GM12865 (cell line): ENCODE measurements at regions not wholly inside any gene's neighbourhood (a gene's known extent, or its start where the extent isn't known, plus 50 kb on each side); places are given as distances from the start of the nearest gene placed in this dataset.

ENCODE experiments used
- DNase-seq: peaks from one replicate; pipeline ENCODE4 v3.0.0; 2010; ENCODE audit warnings: low read depth
- H3K4me3 ChIP-seq: 2 replicates; pipeline ENCODE4 v1.5.1; 2011; ENCODE audit warnings: mild to moderate bottlenecking, low read depth, low read length, control low read depth
- CTCF ChIP-seq: IDR thresholded peaks from 2 replicates; pipeline ENCODE4 v1.5.1; 2011; ENCODE audit warnings: low read length, control low read depth, low read depth, inconsistent platforms; ENCODE audit not compliant: insufficient read depth; ENCODE audit errors: missing control alignments

GRCh38 chr5:133890776-133891280, 77.6 kb downstream of the C5orf15 start:
- no peak for TF ChIP-seq CTCF
- no peak for DNase-seq
- H3K4me3 ChIP-seq: no peak overlapping the region

- TF ChIP-seq CTCF: no peak
- DNase-seq: no peak
These were observed 78.1 kb downstream of the C5orf15 start for GRCh38 chr5:133890314-133890713.

GRCh38 chr5:133889271-133889905, 79.0 kb downstream of the C5orf15 start:
- no peak overlapping the region for H3K4me3 ChIP-seq
- no peak for TF ChIP-seq CTCF
- no peak for DNase-seq

More at GRCh38 chr5:133890314-133890713, 78.1 kb downstream of the C5orf15 start:
- H3K4me3 ChIP-seq: no peak overlapping the region

- DNase-seq: no peak
- TF ChIP-seq CTCF: no peak
- H3K4me3 ChIP-seq: no peak overlapping the region
These were observed 79.8 kb downstream of the C5orf15 start for GRCh38 chr5:133888625-133888991.

- TF ChIP-seq CTCF: no peak
- no peak overlapping the region for H3K4me3 ChIP-seq
These were observed 82.9 kb downstream of the C5orf15 start for GRCh38 chr5:133885566-133885965.

GRCh38 chr5:133884569-133885311, 83.7 kb downstream of the C5orf15 start:
- no peak for DNase-seq
- no peak overlapping the region for H3K4me3 ChIP-seq
- TF ChIP-seq CTCF: no peak

More at GRCh38 chr5:133885566-133885965, 82.9 kb downstream of the C5orf15 start:
- DNase-seq: no peak
